HCT116 (cell line): ENCODE measurements at regions not wholly inside any gene's neighbourhood (a gene's known extent, or its start where the extent isn't known, plus 50 kb on each side); places are given as distances from the start of the nearest gene placed in this dataset.
A peak's percentile ranks its signal among the peaks of the same experiment; 100 is the strongest.

ENCODE experiments used
- ATAC-seq: fragments of 200-7000 bp; cut with Tn5 transposase; 2 replicates; pipeline ENCODE4 v1.9.1; 2020; ENCODE audit warnings: mild to moderate bottlenecking, moderate library complexity
- BruUV-seq: library from RNA; stranded (reverse); fragments of 400-500 nt; replicated peaks from 2 replicates; lab custom pipeline; 2021; lab: Mats Ljungman, UMichigan
- CTCF ChIA-PET: fragments of 300-600 bp; sonication (Branson Sonifier 250); formaldehyde crosslinking; loops from one replicate; lab custom pipeline; 2021; ENCODE audit warnings: antibody characterized with exemption; lab: Charles Lee
- POLR2A ChIA-PET: fragments of 300-600, 350-600 bp; sonication (Branson Sonifier 250); formaldehyde crosslinking; loops from one replicate; lab custom pipeline; 2021; ENCODE audit warnings: antibody characterized with exemption; lab: Charles Lee
- RAD21 ChIA-PET, 2 experiments: fragments of 300-600 bp; sonication (Branson Sonifier 250); formaldehyde crosslinking; loops; one replicate each; lab custom pipeline; 2023; ENCODE audit warnings: low total read pairs in 2 of 2; ENCODE audit not compliant: uncharacterized antibody in 2 of 2, unreplicated experiment in 2 of 2, low non-redundant PET in 1 of 2; lab: Charles Lee
- DNase-seq: peaks from one replicate; pipeline ENCODE4 v3.0.0-alpha.2; 2010; ENCODE audit warnings: low read depth, low spot score
- H2AFZ ChIP-seq: fragments of 200-600 bp; shearing (Covaris generic), sonication (generic); 2 replicates; pipeline ENCODE4 v1.6.1; 2017; ENCODE audit warnings: low read depth, mixed run types, mixed read lengths, antibody characterized with exemption, low read length; ENCODE audit not compliant: poor library complexity, severe bottlenecking
- H3K27ac ChIP-seq: 2 replicates; pipeline ENCODE4 v1.5.1; 2012; ENCODE audit warnings: low read depth, low read length
- H3K27me3 ChIP-seq: fragments of 200-600 bp; sonication (generic); 2 replicates; pipeline ENCODE4 v1.6.1; 2016; ENCODE audit warnings: mixed run types, low read length, mixed read lengths; ENCODE audit not compliant: insufficient read depth
- H3K36me3 ChIP-seq, 2 experiments: fragments of 200-500 bp in 1 of 2; fragments of 200-600 bp in 1 of 2; sonication (Bioruptor generic) in 1 of 2; sonication (generic) in 1 of 2; 2 replicates each; pipeline versions ENCODE4 v1.5.1 to v1.6.1; 2014 to 2016; ENCODE audit warnings: low read length in 2 of 2, inconsistent platforms in 1 of 2, mixed read lengths in 1 of 2, mixed run types in 1 of 2; ENCODE audit not compliant: insufficient read depth in 2 of 2, control insufficient read depth in 1 of 2
- H3K4me1 ChIP-seq, 2 experiments: fragments of 200-600 bp in 1 of 2; sonication (generic) in 1 of 2; 2 replicates each; pipeline versions ENCODE4 v1.5.1 to v1.6.1; 2012 to 2017; ENCODE audit warnings: low read length in 2 of 2, inconsistent platforms in 1 of 2, mild to moderate bottlenecking in 1 of 2, mixed read lengths in 1 of 2, mixed run types in 1 of 2, moderate library complexity in 1 of 2; ENCODE audit not compliant: insufficient read depth in 2 of 2, control insufficient read depth in 1 of 2
- H3K4me2 ChIP-seq: fragments of 200-600 bp; sonication (generic); 2 replicates; pipeline ENCODE4 v1.6.1; 2017; ENCODE audit warnings: mixed run types, low read length, mixed read lengths
- H3K4me3 ChIP-seq, 2 experiments: fragments of 200-600 bp in 1 of 2; sonication (generic) in 1 of 2; replicated peaks in 1 of 2; 2 replicates each; pipeline ENCODE4 v1.5.1; 2011 to 2016; ENCODE audit warnings: low read length in 2 of 2, control low read depth in 1 of 2, low read depth in 1 of 2, mild to moderate bottlenecking in 1 of 2, mixed read lengths in 1 of 2, mixed run types in 1 of 2
- H3K79me2 ChIP-seq: fragments of 200-600 bp; sonication (generic); 2 replicates; pipeline ENCODE4 v1.6.1; 2017; ENCODE audit warnings: mild to moderate bottlenecking, mixed run types, low read length, moderate library complexity, mixed read lengths; ENCODE audit not compliant: insufficient read depth
- H3K9ac ChIP-seq: fragments of 200-600 bp; sonication (generic); 2 replicates; pipeline ENCODE4 v1.6.1; 2016; ENCODE audit warnings: low read length, mixed read lengths
- H3K9me2 ChIP-seq: fragments of 200-600 bp; sonication (generic), shearing (Covaris generic); 2 replicates; pipeline ENCODE4 v1.6.1; 2017; ENCODE audit warnings: mixed run types, mild to moderate bottlenecking, moderate library complexity; ENCODE audit not compliant: insufficient read depth
- H3K9me3 ChIP-seq, 2 experiments: fragments of 200-500 bp in 1 of 2; fragments of 200-600 bp in 1 of 2; sonication (Bioruptor generic) in 1 of 2; sonication (generic) in 1 of 2; 2 replicates each; pipeline ENCODE4 v1.6.1; 2014 to 2017; ENCODE audit warnings: low read length in 2 of 2, mixed read lengths in 2 of 2, inconsistent platforms in 1 of 2, low read depth in 1 of 2, mild to moderate bottlenecking in 1 of 2, mixed run types in 1 of 2, moderate library complexity in 1 of 2; ENCODE audit not compliant: control insufficient read depth in 1 of 2, insufficient read depth in 1 of 2
- H4K20me1 ChIP-seq: fragments of 200-600 bp; sonication (generic), shearing (Covaris generic); 2 replicates; pipeline ENCODE4 v1.6.1; 2017; ENCODE audit warnings: mixed run types, mild to moderate bottlenecking, moderate library complexity; ENCODE audit not compliant: insufficient read depth
- ATF3 ChIP-seq: IDR thresholded peaks from 2 replicates; pipeline ENCODE4 v1.6.1; 2012
- EGR1 ChIP-seq: IDR thresholded peaks from 2 replicates; pipeline ENCODE4 v1.6.1; 2012; ENCODE audit warnings: low read depth
- EZH2 ChIP-seq: fragments of 200-600 bp; sonication (generic); IDR thresholded peaks from 2 replicates; pipeline ENCODE4 v1.6.1; 2017; ENCODE audit warnings: antibody characterized with exemption, mixed run types
- EZH2phosphoT487 ChIP-seq: fragments of 200-600 bp; IDR thresholded peaks from 2 replicates; pipeline ENCODE4 v1.6.1; 2018; ENCODE audit warnings: antibody characterized with exemption, borderline replicate concordance
- FOSL1 ChIP-seq: IDR thresholded peaks from 2 replicates; pipeline ENCODE4 v1.6.1; 2012; ENCODE audit warnings: low read depth
- JUND ChIP-seq: IDR thresholded peaks from 2 replicates; pipeline ENCODE4 v1.6.1; 2012
- MAX ChIP-seq: IDR thresholded peaks from 2 replicates; pipeline ENCODE4 v1.6.1; 2012
- POLR2A ChIP-seq: IDR thresholded peaks from 2 replicates; pipeline ENCODE4 v1.7.0; 2011; ENCODE audit warnings: borderline replicate concordance; ENCODE audit not compliant: insufficient read depth, insufficient read length; ENCODE audit errors: extremely low read depth
- POLR2AphosphoS5 ChIP-seq: IDR thresholded peaks from 2 replicates; pipeline ENCODE4 v1.6.1; 2011; ENCODE audit warnings: mild to moderate bottlenecking, low read depth, low read length, moderate library complexity
- RAD21 ChIP-seq: IDR thresholded peaks from 2 replicates; pipeline ENCODE4 v1.6.1; 2012; ENCODE audit warnings: low read depth, mild to moderate bottlenecking
- SIN3A ChIP-seq: IDR thresholded peaks from 2 replicates; pipeline ENCODE4 v1.6.1; 2012; ENCODE audit warnings: low read depth
- SP1 ChIP-seq: IDR thresholded peaks from 2 replicates; pipeline ENCODE4 v1.6.1; 2012; ENCODE audit warnings: low read depth
- SRF ChIP-seq: IDR thresholded peaks from 2 replicates; pipeline ENCODE4 v1.6.1; 2012; ENCODE audit warnings: low read depth
- ZFX ChIP-seq: fragments of 450-650 bp; IDR thresholded peaks from 2 replicates; pipeline ENCODE4 v1.6.1; 2017
- intact Hi-C: fragments of 100-400 bp; cut with micrococcal nuclease; formaldehyde crosslinking; loops from 2 replicates; pipeline ENCODE4 v1.10.0; 2022
- TF ChIP-seq, protein P1 (sequence below), 3 experiments: fragments of 200-600 bp in 1 of 3; sonication (generic) in 1 of 3; IDR thresholded peaks in 2 of 3; conservative IDR thresholded peaks in 1 of 3; 2 replicates each; pipeline ENCODE4 v1.5.1; 2012 to 2017; ENCODE audit warnings: low read depth in 2 of 3, low read length in 2 of 3, antibody characterized with exemption in 1 of 3, borderline replicate concordance in 1 of 3, control low read depth in 1 of 3, mild to moderate bottlenecking in 1 of 3, mixed read lengths in 1 of 3, mixed run types in 1 of 3, moderate library complexity in 1 of 3; ENCODE audit not compliant: insufficient read depth in 1 of 3

DNA sequence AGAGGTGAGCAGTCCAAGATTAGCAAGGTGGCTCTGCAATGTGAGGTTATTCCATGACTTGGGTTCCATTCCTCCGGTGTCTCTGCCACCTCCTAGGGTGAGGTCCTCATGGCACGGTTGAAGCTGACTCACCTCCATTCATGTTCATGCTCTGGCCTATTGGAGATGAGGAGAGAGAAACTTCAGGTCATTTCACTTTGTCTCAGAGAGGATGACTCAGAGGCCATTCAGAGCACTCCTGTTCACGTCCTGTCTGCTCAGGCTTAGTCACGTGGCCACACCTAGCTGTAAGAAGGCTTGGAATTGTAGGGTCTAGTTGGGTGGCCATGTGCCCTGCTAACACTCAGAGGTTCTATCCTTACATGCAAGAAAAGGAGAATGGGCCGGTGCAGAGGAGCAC, 67.5 kb upstream of the MBOAT2 start (continued):
- TF ChIP-seq EZH2phosphoT487 (no peak), SIN3A (no peak), ATF3 (no peak), POLR2A (no peak), RAD21 (0 out of 2 replicates have a peak, but pooled peaks have one; percentile 20), EGR1 (no peak), JUND (peak; percentile 98), SRF (peak; percentile 72; the same call in 1 of the 2 replicates), EZH2 (no peak), MAX (peak; percentile 99), SP1 (peak; percentile 97), ZFX (no peak), FOSL1 (peak; percentile 98)
- TF ChIP-seq, protein P1, sequence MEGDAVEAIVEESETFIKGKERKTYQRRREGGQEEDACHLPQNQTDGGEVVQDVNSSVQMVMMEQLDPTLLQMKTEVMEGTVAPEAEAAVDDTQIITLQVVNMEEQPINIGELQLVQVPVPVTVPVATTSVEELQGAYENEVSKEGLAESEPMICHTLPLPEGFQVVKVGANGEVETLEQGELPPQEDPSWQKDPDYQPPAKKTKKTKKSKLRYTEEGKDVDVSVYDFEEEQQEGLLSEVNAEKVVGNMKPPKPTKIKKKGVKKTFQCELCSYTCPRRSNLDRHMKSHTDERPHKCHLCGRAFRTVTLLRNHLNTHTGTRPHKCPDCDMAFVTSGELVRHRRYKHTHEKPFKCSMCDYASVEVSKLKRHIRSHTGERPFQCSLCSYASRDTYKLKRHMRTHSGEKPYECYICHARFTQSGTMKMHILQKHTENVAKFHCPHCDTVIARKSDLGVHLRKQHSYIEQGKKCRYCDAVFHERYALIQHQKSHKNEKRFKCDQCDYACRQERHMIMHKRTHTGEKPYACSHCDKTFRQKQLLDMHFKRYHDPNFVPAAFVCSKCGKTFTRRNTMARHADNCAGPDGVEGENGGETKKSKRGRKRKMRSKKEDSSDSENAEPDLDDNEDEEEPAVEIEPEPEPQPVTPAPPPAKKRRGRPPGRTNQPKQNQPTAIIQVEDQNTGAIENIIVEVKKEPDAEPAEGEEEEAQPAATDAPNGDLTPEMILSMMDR (IDR thresholded peaks at IDR 0.05 in 2 of 3, conservative IDR thresholded peaks at IDR 0.05 in 1 of 3; ENCODE audit: borderline replicate concordance in 1 of 3, insufficient read depth in 1 of 3, low read depth in 2 of 3, low read length in 2 of 3) = no peak
- TF ChIP-seq, all 23 proteins: peak for 12

GRCh38 chr2:9069543-9069942, 66.1 kb upstream of the MBOAT2 start:
- CTCF ChIA-PET = no interaction called here
- RAD21 ChIA-PET = no interaction called here
- TF ChIP-seq EZH2phosphoT487 = no peak
- TF ChIP-seq, protein P1 (IDR thresholded peaks at IDR 0.05 in 2 of 3, conservative IDR thresholded peaks at IDR 0.05 in 1 of 3; ENCODE audit: borderline replicate concordance in 1 of 3, insufficient read depth in 1 of 3, low read depth in 2 of 3, low read length in 2 of 3) = no peak
- no peak for TF ChIP-seq POLR2AphosphoS5
- no peak for TF ChIP-seq EGR1
- intact Hi-C loops = no loop called here
- POLR2A ChIA-PET = no interaction called here
- Histone ChIP-seq H3K9me2 (no peaks in the 10 kb centered on the region), H3K36me3 (no peaks in the 10 kb centered on the region), H3K4me3 (no peak overlapping the region), H3K9ac (no peak overlapping the region), H3K4me2 (no peak overlapping the region), H3K27me3 (no peaks in the 10 kb centered on the region), H3K9me3 (no peaks in the 10 kb centered on the region; a peak in 1 of 4 replicates), H3K79me2 (no peaks in the 10 kb centered on the region), H3K4me1 (peaks cover 0 to 32% of the 10 kb centered on the region in 2 experiments; a peak in 3 of 4 replicates), H3K27ac (no peak overlapping the region), H4K20me1 (no peaks in the 10 kb centered on the region), H2AFZ (no peak overlapping the region)
- BruUV-seq = no TSS peak
- no peak for ATAC-seq
- no peak for DNase-seq
